A549 (cell line): ENCODE measurements at regions not wholly inside any gene's neighbourhood (a gene's known extent, or its start where the extent isn't known, plus 50 kb on each side); places are given as distances from the start of the nearest gene placed in this dataset.

Source experiments
- ATAC-seq, 2 experiments: fragments of 200-7000 bp in 1 of 2; fragments of >200 bp in 1 of 2; cut with Nextera tagmentation in 1 of 2; cut with Tn5 transposase in 1 of 2; 3 replicates each; pipeline versions ENCODE4 v1.8.0 to v1.9.1; 2018 to 2020; ENCODE audit warnings: mild to moderate bottlenecking in 1 of 2, moderate library complexity in 1 of 2
- CTCF ChIA-PET: fragments of 300-600 bp; sonication (Branson Sonifier 250); formaldehyde crosslinking; extraction: SDS; loops from one replicate; lab custom pipeline; 2021; ENCODE audit warnings: antibody characterized with exemption, inconsistent platforms; lab: Yijun Ruan, JAX
- POLR2A ChIA-PET: fragments of 350-600 bp; formaldehyde crosslinking; extraction: SDS; loops from one replicate; lab custom pipeline; 2021; ENCODE audit warnings: antibody characterized with exemption, inconsistent platforms; lab: Yijun Ruan, JAX
- DNase-seq, 2 experiments: peaks; one replicate each; pipeline versions ENCODE4 v3.0.0 to v3.0.0-alpha.2; 2011 to 2016; ENCODE audit warnings: low read depth in 1 of 2, low spot score in 1 of 2
- FAIRE-seq: peaks from 2 replicates; lab custom pipeline; 2011; peaks lifted over from hg19 to GRCh38; lab: Jason Lieb, UNC
- H3K27ac ChIP-seq, 2 experiments: fragments of >200 bp; sonication (Bioruptor Twin); formaldehyde crosslinking; 3 replicates each; pipeline ENCODE4 v1.5.1; 2016 to 2017
- H3K4me1 ChIP-seq: fragments of >200 bp; sonication (Bioruptor Twin); formaldehyde crosslinking; 3 replicates; pipeline ENCODE4 v1.6.1; 2016
- H3K4me2 ChIP-seq: fragments of >200 bp; sonication (Bioruptor Twin); formaldehyde crosslinking; 3 replicates; pipeline ENCODE4 v1.6.1; 2016
- H3K4me3 ChIP-seq: fragments of >200 bp; sonication (Bioruptor Twin); formaldehyde crosslinking; 3 replicates; pipeline ENCODE4 v1.5.1; 2016
- H3K9me3 ChIP-seq: fragments of >200 bp; sonication (Bioruptor Twin); formaldehyde crosslinking; 3 replicates; pipeline ENCODE4 v1.6.1; 2016
- CBX2 ChIP-seq: fragments of 200-600 bp; sonication (generic); IDR thresholded peaks from 2 replicates; pipeline ENCODE4 v1.6.1; 2016; ENCODE audit warnings: low read depth, mild to moderate bottlenecking, borderline replicate concordance
- CBX8 ChIP-seq: fragments of 200-600 bp; sonication (generic); IDR thresholded peaks from 2 replicates; pipeline ENCODE4 v1.6.1; 2016
- E2F6 ChIP-seq: IDR thresholded peaks from 2 replicates; pipeline ENCODE4 v1.6.1; 2012; ENCODE audit warnings: low read depth, borderline replicate concordance
- EHF ChIP-seq: fragments of 250-450 bp; sonication (Bioruptor Pico); IDR thresholded peaks from 2 replicates; pipeline ENCODE4 v1.5.0; 2020; ENCODE audit warnings: mild to moderate bottlenecking
- EHMT2 ChIP-seq: fragments of 200-600 bp; sonication (generic); IDR thresholded peaks from 2 replicates; pipeline ENCODE4 v1.6.1; 2016; ENCODE audit warnings: antibody characterized with exemption, low read depth, mild to moderate bottlenecking, moderate library complexity
- ELK1 ChIP-seq: fragments of 150-350 bp; IDR thresholded peaks from 2 replicates; pipeline ENCODE4 v1.6.1; 2014; ENCODE audit warnings: low read depth, mild to moderate bottlenecking, low read length
- EP300 ChIP-seq, 2 experiments: fragments of >200 bp; sonication (Bioruptor Twin); formaldehyde crosslinking; IDR thresholded peaks; 2 replicates in 1 of 2; 3 replicates in 1 of 2; pipeline ENCODE4 v1.6.1; 2016 to 2017
- FOSB ChIP-seq: fragments of 250-450 bp; sonication (Bioruptor Pico); IDR thresholded peaks from 2 replicates; pipeline ENCODE4 v1.5.0; 2020; ENCODE audit warnings: mild to moderate bottlenecking, moderate library complexity
- GATA3 ChIP-seq: IDR thresholded peaks from 2 replicates; pipeline ENCODE4 v1.6.1; 2012; ENCODE audit warnings: borderline replicate concordance
- HDAC2 ChIP-seq: fragments of 200-600 bp; sonication (generic); IDR thresholded peaks from 2 replicates; pipeline ENCODE4 v1.6.1; 2016
- HEYL ChIP-seq: fragments of 250-450 bp; sonication (Bioruptor Pico); IDR thresholded peaks from 2 replicates; pipeline ENCODE4 v1.8.0; 2021; ENCODE audit warnings: mild to moderate bottlenecking, moderate library complexity
- KDM5A ChIP-seq: fragments of 200-600 bp; sonication (generic); IDR thresholded peaks from 2 replicates; pipeline ENCODE4 v1.6.1; 2016; ENCODE audit warnings: antibody characterized with exemption, mild to moderate bottlenecking
- MAFK ChIP-seq: fragments of 450-650 bp; IDR thresholded peaks from 2 replicates; pipeline ENCODE4 v1.6.1; 2014; ENCODE audit not compliant: partially characterized antibody
- MYC ChIP-seq: IDR thresholded peaks from 2 replicates; pipeline ENCODE4 v1.6.1; 2012; ENCODE audit warnings: mild to moderate bottlenecking, inconsistent platforms, low read length, improper control_type of control experiment, borderline replicate concordance
- NFE2L2 ChIP-seq: fragments of 150-350 bp; conservative IDR thresholded peaks from 2 replicates; pipeline ENCODE4 v1.6.1; 2014; ENCODE audit warnings: low read length
- NPAS2 ChIP-seq: fragments of 250-450 bp; sonication (Bioruptor Pico); IDR thresholded peaks from 2 replicates; pipeline ENCODE4 v1.8.0; 2022; ENCODE audit warnings: mild to moderate bottlenecking, moderate library complexity, borderline replicate concordance
- NR3C1 ChIP-seq: fragments of >200 bp; sonication (Bioruptor Twin); formaldehyde crosslinking; IDR thresholded peaks from 3 replicates; pipeline ENCODE4 v1.6.1; 2017
- RAD21 ChIP-seq, 2 experiments: fragments of >200 bp in 1 of 2; sonication (Bioruptor Twin) in 1 of 2; formaldehyde crosslinking in 1 of 2; IDR thresholded peaks in 1 of 2; conservative IDR thresholded peaks in 1 of 2; 2 replicates in 1 of 2; 3 replicates in 1 of 2; pipeline ENCODE4 v1.6.1; 2012 to 2018; ENCODE audit warnings: inconsistent platforms in 1 of 2
- RCOR1 ChIP-seq: fragments of 150-350 bp; IDR thresholded peaks from 2 replicates; pipeline ENCODE4 v1.6.1; 2014; ENCODE audit warnings: antibody characterized with exemption, low read length, low read depth
- REST ChIP-seq: fragments of 200-600 bp; sonication (generic); IDR thresholded peaks from 2 replicates; pipeline ENCODE4 v1.6.1; 2016; ENCODE audit warnings: antibody characterized with exemption, mild to moderate bottlenecking, moderate library complexity
- RFX5 ChIP-seq: fragments of 450-650 bp; IDR thresholded peaks from 2 replicates; pipeline ENCODE4 v1.7.1; 2014; ENCODE audit warnings: antibody characterized with exemption, mild to moderate bottlenecking, moderate library complexity
- RNF2 ChIP-seq: fragments of 200-600 bp; sonication (generic); IDR thresholded peaks from 2 replicates; pipeline ENCODE4 v1.6.1; 2016; ENCODE audit warnings: low read depth, mild to moderate bottlenecking, antibody characterized with exemption, moderate library complexity, borderline replicate concordance
- TFCP2L1 ChIP-seq: fragments of 250-450 bp; sonication (Bioruptor Pico); IDR thresholded peaks from 2 replicates; pipeline ENCODE4 v1.5.0; 2021; ENCODE audit warnings: mild to moderate bottlenecking
- ZSCAN20 ChIP-seq: fragments of 250-450 bp; sonication (Bioruptor Pico); IDR thresholded peaks from 2 replicates; pipeline ENCODE4 v1.8.0; 2022; ENCODE audit warnings: mild to moderate bottlenecking, moderate library complexity
- WGBS: methylation state at CpG from one replicate; pipeline ENCODE4 v1.1.6; 2017; ENCODE audit errors: missing lambda C conversion rate; 5-methylcytosine and 5-hydroxymethylcytosine counted together
- TF ChIP-seq, protein P1 (sequence below): fragments of >200 bp; sonication (Bioruptor Twin); formaldehyde crosslinking; IDR thresholded peaks from 3 replicates; pipeline ENCODE4 v1.6.1; 2016
- TF ChIP-seq, protein P2 (sequence below): fragments of >200 bp; sonication (Bioruptor Twin); formaldehyde crosslinking; IDR thresholded peaks from 2 replicates; pipeline ENCODE4 v1.6.1; 2016
- TF ChIP-seq, protein P3 (sequence below): IDR thresholded peaks from 2 replicates; pipeline ENCODE4 v1.6.1; 2012

DNA sequence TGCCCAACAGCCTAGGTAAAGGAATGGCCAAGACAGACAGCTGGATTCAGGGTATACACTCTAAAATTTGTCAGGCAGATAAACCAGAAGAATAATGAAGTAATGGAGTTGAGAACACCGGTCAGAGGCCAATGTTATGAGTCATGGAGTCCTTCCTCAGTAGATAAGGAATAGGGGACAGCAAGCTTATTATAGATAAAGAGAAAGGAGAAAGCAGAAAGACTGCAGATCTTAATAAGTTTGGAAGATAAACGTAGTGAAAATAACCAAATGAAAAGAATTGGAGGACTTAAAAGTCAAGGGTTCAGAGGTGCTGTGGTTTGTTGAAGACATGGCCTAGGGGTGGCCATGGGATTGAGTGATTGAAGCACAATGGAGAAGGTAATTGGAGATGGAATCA lies 63.5 kb upstream of the NFE2L2 start:
- POLR2A ChIA-PET, result no interaction called here
- Histone ChIP-seq H3K9me3 (no peaks in the 10 kb centered on the region), H3K4me2 (no peak overlapping the region), H3K4me3 (no peak overlapping the region), H3K4me1 (peaks cover 24% of the 10 kb centered on the region; the same call in 2 of the 3 replicates), H3K27ac (no peak overlapping the region)
- WGBS, result 81% methylated on average over 2 of the region's 2 CpGs
- CTCF ChIA-PET, result interaction anchor here (5.7 kb wide), 1 partner anchor 163 kb away, joined by 39 read pairs; no protein-coding TSS in a partner anchor
- no peak for FAIRE-seq
- TF ChIP-seq RNF2 (no peak), GATA3 (no peak), NR3C1 (no peak), RFX5 (no peak), HEYL (CRISPR knock-in tag) (no peak), CBX8 (no peak)
- TF ChIP-seq, protein P1, sequence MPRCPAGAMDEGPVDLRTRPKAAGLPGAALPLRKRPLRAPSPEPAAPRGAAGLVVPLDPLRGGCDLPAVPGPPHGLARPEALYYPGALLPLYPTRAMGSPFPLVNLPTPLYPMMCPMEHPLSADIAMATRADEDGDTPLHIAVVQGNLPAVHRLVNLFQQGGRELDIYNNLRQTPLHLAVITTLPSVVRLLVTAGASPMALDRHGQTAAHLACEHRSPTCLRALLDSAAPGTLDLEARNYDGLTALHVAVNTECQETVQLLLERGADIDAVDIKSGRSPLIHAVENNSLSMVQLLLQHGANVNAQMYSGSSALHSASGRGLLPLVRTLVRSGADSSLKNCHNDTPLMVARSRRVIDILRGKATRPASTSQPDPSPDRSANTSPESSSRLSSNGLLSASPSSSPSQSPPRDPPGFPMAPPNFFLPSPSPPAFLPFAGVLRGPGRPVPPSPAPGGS, result no peak
- no peak for DNase-seq
- ATAC-seq, result no peak

DNA sequence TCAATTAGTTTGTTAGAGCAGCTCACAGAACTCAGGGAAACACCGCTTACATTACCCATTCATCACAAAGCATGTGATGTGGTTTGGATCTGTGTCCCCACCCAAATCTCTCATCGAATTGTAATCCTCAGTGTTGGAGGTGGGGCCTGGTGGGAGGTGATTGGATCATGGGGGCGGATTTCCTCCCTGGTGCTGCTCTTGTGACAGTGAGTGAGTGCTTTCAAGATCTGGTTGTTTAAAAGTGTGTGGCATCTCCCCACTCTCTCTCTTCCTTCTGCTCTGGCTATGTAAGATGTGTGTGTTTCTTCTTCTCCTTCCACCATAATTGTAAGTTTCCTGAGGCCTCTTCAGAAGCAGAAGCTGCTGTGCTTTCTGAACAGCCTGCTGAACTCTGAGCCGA lies 63.5 kb upstream of the AGPS start:
- ATAC-seq, result no peak
- ChIA-PET POLR2A (no interaction called here), CTCF (interaction anchor here (5.7 kb wide), 1 partner anchor 164 kb away, joined by 39 read pairs; no protein-coding TSS in a partner anchor)
- DNase-seq, result no peak
- TF ChIP-seq RNF2, result no peak
- Histone ChIP-seq H3K9me3 (no peaks in the 10 kb centered on the region), H3K4me1 (peaks cover 24% of the 10 kb centered on the region; the same call in 2 of the 3 replicates), H3K4me2 (no peak overlapping the region), H3K4me3 (no peak overlapping the region), H3K27ac (no peak overlapping the region)
- no peak for FAIRE-seq
- 81% methylated on average over 4 of the region's 4 CpGs for WGBS

DNA sequence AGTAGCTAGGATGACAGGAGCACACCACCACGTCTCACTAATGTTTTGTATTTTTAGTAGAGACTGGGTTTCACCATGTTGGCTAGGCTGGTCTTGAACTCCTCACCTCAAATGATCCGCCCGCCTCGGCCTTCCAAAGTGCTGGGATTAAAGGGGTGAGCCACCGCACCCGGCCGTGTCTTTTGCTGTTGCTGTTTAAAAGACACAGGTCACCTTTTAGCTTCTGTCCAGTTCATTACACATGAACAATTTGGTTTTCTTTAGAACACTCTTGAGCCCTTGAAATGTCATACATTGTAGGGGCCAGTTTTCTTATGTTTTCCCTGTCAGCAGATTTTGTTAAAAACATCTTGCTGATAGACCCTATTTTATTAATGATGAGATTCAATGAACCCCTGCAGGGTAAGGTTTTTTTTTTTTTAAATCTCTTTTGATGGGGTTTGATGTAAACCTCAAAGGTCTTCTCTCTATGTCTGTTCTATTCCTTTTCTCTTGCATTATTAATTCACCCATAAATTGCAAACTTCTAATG lies 61.0 kb upstream of the AGPS start:
- ChIA-PET POLR2A (no interaction called here), CTCF (interaction anchor here (0.7 to 5.7 kb wide), 4 partner anchors 67 to 167 kb away, joined by 3 to 39 read pairs (median 3); partner anchors contain the start of gene NFE2L2)
- TF ChIP-seq RAD21 (conservative IDR thresholded peaks at IDR 0.05 in 1 of 2, IDR thresholded peaks at IDR 0.05 in 1 of 2) (no peak), MAFK (no peak), REST (no peak), NPAS2 (CRISPR knock-in tag) (no peak), RCOR1 (no peak), KDM5A (no peak), ZSCAN20 (no peak), NFE2L2 (no peak), EP300 (IDR thresholded peaks at IDR 0.05) (no peak), EHF (CRISPR knock-in tag) (no peak), FOSB (CRISPR knock-in tag) (no peak), ELK1 (no peak), EHMT2 (no peak), CBX2 (no peak), E2F6 (no peak), HDAC2 (no peak), MYC (no peak), TFCP2L1 (CRISPR knock-in tag) (no peak)
- TF ChIP-seq, protein P2, sequence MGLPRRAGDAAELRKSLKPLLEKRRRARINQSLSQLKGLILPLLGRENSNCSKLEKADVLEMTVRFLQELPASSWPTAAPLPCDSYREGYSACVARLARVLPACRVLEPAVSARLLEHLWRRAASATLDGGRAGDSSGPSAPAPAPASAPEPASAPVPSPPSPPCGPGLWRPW, result no peak
- TF ChIP-seq, protein P3, sequence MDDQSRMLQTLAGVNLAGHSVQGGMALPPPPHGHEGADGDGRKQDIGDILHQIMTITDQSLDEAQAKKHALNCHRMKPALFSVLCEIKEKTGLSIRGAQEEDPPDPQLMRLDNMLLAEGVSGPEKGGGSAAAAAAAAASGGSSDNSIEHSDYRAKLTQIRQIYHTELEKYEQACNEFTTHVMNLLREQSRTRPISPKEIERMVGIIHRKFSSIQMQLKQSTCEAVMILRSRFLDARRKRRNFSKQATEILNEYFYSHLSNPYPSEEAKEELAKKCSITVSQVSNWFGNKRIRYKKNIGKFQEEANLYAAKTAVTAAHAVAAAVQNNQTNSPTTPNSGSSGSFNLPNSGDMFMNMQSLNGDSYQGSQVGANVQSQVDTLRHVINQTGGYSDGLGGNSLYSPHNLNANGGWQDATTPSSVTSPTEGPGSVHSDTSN, result no peak
- ATAC-seq (no peak), FAIRE-seq (no peak), DNase-seq (no peak)
- H3K4me2 ChIP-seq, result 0 out of 3 replicates have a peak overlapping the region, but pooled peaks have one; percentile 39
- WGBS, result 77% methylated on average over 7 of the region's 7 CpGs
- H3K27ac ChIP-seq, result peak overlapping the region in 1 of 2 experiments; percentile 54; a peak in 2 of 6 replicates
- H3K9me3 ChIP-seq, result no peaks in the 10 kb centered on the region
- H3K4me1 ChIP-seq, result peaks cover 13% of the 10 kb centered on the region; the same call in 2 of the 3 replicates
- H3K4me3 ChIP-seq, result no peak overlapping the region
